AG09309 (cell line): ENCODE measurements at regions not wholly inside any gene's neighbourhood (a gene's known extent, or its start where the extent isn't known, plus 50 kb on each side); places are given as distances from the start of the nearest gene placed in this dataset.

Source experiments
- DNase-seq: peaks from one replicate; pipeline ENCODE4 v3.0.0-alpha.2; 2010; ENCODE audit warnings: low read depth
- H3K4me3 ChIP-seq: 2 replicates; pipeline ENCODE4 v1.5.1; 2011; ENCODE audit warnings: mild to moderate bottlenecking, low read depth, low read length, moderate library complexity; ENCODE audit not compliant: control insufficient read depth
- CTCF ChIP-seq: IDR thresholded peaks from 2 replicates; pipeline ENCODE4 v1.5.1; 2011; ENCODE audit warnings: mild to moderate bottlenecking, low read depth, low read length, inconsistent platforms; ENCODE audit not compliant: insufficient read depth, control insufficient read depth; ENCODE audit errors: missing control alignments

DNA sequence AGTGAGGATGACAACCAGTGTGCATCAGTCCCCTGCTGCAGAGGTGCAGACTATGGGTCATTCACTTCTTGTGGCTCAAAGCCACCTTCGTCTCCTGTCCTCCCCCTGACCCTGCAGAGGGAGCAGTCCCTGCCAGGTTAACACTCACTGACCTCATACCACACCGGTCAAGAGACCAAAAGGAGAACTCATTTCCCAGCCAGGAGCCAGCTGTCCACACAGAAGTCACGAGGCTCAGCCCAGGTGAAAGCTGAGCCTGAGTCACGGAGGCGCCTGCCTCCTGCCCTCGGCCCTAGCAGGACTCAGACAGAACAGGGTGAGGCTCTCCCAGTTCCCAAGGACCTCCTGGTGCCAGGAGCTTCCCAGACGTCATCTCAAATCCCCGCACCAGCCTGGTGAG is 103.7 kb downstream of the MN1 start:
- DNase-seq, result no peak
- TF ChIP-seq CTCF, result no peak

More for the DNA sequence above, 103.7 kb downstream of the MN1 start:
- H3K4me3 ChIP-seq, result no peak overlapping the region
